ENCODE measurements at regions not wholly inside any gene's neighbourhood (a gene's known extent, or its start where the extent isn't known, plus 50 kb on each side); places are given as distances from the start of the nearest gene placed in this dataset.
A peak's percentile ranks its signal among the peaks of the same experiment; 100 is the strongest.

GRCh38 chr5:67538855-67539506 is 342.4 kb upstream of the CD180 start:
- DNase-seq: no peak

GRCh38 chr5:67537439-67538148 is 341.0 kb upstream of the CD180 start:
- no peak for DNase-seq

- no peak for DNase-seq
These were observed 340.3 kb upstream of the CD180 start for GRCh38 chr5:67536866-67537265.

- no peak for DNase-seq
These were observed 334.1 kb upstream of the CD180 start for GRCh38 chr5:67530609-67531255.

- DNase-seq: no peak
These were observed 332.4 kb upstream of the CD180 start for GRCh38 chr5:67528953-67529352.

- DNase-seq: no peak
These were observed 330.2 kb upstream of the CD180 start for GRCh38 chr5:67526793-67527192.

- DNase-seq: no peak
These were observed 323.7 kb upstream of the CD180 start for GRCh38 chr5:67520161-67520908.

GRCh38 chr5:67518227-67518626 is 321.6 kb upstream of the CD180 start:
- no peak for DNase-seq

GRCh38 chr5:67516948-67517565 is 320.5 kb upstream of the CD180 start:
- no peak for DNase-seq

- no peak for DNase-seq
These were observed 319.2 kb upstream of the CD180 start for GRCh38 chr5:67515762-67516161.

GRCh38 chr5:67515020-67515689 is 318.6 kb upstream of the CD180 start:
- DNase-seq: no peak

GRCh38 chr5:67512758-67513157 is 316.2 kb upstream of the CD180 start:
- no peak for DNase-seq

GRCh38 chr5:67511911-67512310 is 315.3 kb upstream of the CD180 start:
- no peak for DNase-seq

GRCh38 chr5:67510204-67510603 is 313.6 kb upstream of the CD180 start:
- DNase-seq: no peak

- DNase-seq: no peak
These were observed 313.0 kb upstream of the CD180 start for GRCh38 chr5:67509402-67510186.

- no peak for DNase-seq
These were observed 309.6 kb upstream of the CD180 start for GRCh38 chr5:67506241-67506640.

GRCh38 chr5:67502951-67503350 is 306.4 kb upstream of the CD180 start:
- no peak for DNase-seq

- no peak for DNase-seq
These were observed 299.5 kb upstream of the CD180 start for GRCh38 chr5:67496051-67496450.

GRCh38 chr5:67495072-67495471 is 298.5 kb upstream of the CD180 start:
- no peak for DNase-seq

GRCh38 chr5:67494186-67494855 is 297.7 kb upstream of the CD180 start:
- no peak for DNase-seq

- peak; percentile 1 for DNase-seq
These were observed 297.1 kb upstream of the CD180 start for GRCh38 chr5:67493676-67494075.
